T47D (cell line): ENCODE measurements at regions not wholly inside any gene's neighbourhood (a gene's known extent, or its start where the extent isn't known, plus 50 kb on each side); places are given as distances from the start of the nearest gene placed in this dataset.

Source experiments
- DNase-seq, 2 experiments: peaks; one replicate each; pipeline versions ENCODE4 v3.0.0 to v3.0.0-alpha.2; 2011 to 2012; ENCODE audit warnings: low read depth in 1 of 2, low spot score in 1 of 2
- JUND ChIP-seq: IDR thresholded peaks from 2 replicates; pipeline ENCODE4 v1.6.1; 2012; ENCODE audit warnings: low read depth
- in situ Hi-C: cut with HindIII; loops from 2 replicates; pipeline ENCODE4 v1.10.0; 2016; ENCODE audit warnings: low sequenced_read_pairs, low pct_unique_long_range_greater_than_20kb

DNA sequence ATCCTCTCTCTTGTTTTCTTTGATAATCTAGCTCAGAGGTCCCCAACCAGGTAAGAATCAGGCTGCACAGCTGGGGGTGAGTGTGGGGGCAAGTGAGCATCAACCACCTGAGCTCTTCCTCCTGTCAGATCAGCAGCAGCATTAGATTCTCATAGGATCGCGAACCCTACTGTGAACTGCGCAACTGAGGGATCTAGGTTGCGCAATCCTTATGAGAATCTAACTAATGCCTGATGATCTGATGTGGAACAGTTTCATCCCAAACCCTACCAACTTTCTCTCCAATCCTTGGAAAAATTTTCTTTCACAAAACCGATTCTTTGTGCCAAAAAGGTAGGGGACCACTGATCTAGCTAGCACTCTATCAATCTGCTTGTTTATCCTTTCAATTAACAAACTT is 678.3 kb downstream of the CBLN2 start:
- no peak for DNase-seq
- in situ Hi-C loops: no loop called here
- TF ChIP-seq JUND: no peak

- no peak for TF ChIP-seq JUND
- no peak for DNase-seq
- in situ Hi-C loops: no loop called here
Measured at GRCh38 chr18:71850602-71851001, 693.5 kb downstream of the CBLN2 start.

GRCh38 chr18:71849407-71849806 is 694.7 kb downstream of the CBLN2 start:
- in situ Hi-C loops: no loop called here
- no peak for DNase-seq
- no peak for TF ChIP-seq JUND

- no peak for TF ChIP-seq JUND
- in situ Hi-C loops: no loop called here
Measured at GRCh38 chr18:71846716-71847115, 697.4 kb downstream of the CBLN2 start.

GRCh38 chr18:71844814-71845213 is 699.3 kb downstream of the CBLN2 start:
- in situ Hi-C loops: no loop called here

More at GRCh38 chr18:71846716-71847115, 697.4 kb downstream of the CBLN2 start:
- no peak for DNase-seq

DNA sequence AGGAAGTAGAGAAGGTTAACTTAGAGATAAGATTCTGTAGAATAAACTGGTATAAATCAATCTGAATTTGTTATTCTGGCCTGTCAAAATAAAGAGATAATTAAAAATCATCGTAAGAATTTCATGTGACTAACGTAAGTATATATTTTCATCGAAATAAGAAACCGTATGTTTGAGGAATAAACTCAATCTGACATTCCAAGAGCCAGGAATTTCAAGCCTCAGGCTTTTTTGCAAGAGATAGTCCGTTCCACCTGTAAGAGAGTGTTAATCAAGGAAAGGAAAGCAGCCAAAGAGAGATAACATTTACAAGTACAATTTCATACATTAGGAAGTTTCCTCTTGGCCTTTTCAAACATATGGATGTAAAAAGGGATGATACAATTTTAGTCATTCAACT is 701.5 kb downstream of the CBLN2 start:
- TF ChIP-seq JUND: no peak
- DNase-seq: no peak

More at GRCh38 chr18:71844814-71845213, 699.3 kb downstream of the CBLN2 start:
- DNase-seq: no peak
- TF ChIP-seq JUND: no peak

GRCh38 chr18:71837547-71837946 is 706.6 kb downstream of the CBLN2 start:
- no peak for DNase-seq
- no peak for TF ChIP-seq JUND
- in situ Hi-C loops: no loop called here

More for the DNA sequence above, 701.5 kb downstream of the CBLN2 start:
- in situ Hi-C loops: no loop called here

GRCh38 chr18:71832946-71833617 is 711.1 kb downstream of the CBLN2 start:
- no peak for TF ChIP-seq JUND
- DNase-seq: no peak
- in situ Hi-C loops: no loop called here

GRCh38 chr18:71831039-71831438 is 713.1 kb downstream of the CBLN2 start:
- peak in 1 of 2 experiments; percentile 51 for DNase-seq
- in situ Hi-C loops: no loop called here
- no peak for TF ChIP-seq JUND

DNA sequence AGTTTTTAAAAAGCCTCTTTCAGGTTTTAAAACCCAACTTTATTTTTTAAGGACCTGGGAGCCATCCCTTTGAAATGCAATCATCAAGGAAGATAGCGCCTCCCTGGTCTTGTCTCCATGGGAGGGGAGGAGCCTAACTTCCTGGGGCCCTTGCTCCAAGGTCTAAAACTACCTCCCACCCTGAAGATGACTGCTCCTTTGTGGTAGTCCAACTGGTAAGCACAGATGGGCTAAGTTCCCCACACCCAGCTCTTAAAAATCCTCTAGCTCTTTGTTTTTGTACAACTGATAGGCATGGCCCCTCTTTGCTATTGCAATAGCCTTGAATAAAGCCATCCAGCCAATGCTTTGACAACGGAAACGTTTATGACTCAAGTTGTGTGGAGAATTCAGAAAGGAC is 716.8 kb downstream of the CBLN2 start:
- TF ChIP-seq JUND: no peak
- in situ Hi-C loops: no loop called here
- DNase-seq: no peak

GRCh38 chr18:71815305-71815704 is 728.8 kb downstream of the CBLN2 start:
- no peak for TF ChIP-seq JUND
- in situ Hi-C loops: no loop called here
- no peak for DNase-seq

- DNase-seq: peak in 1 of 2 experiments; percentile 42
- no peak for TF ChIP-seq JUND
- in situ Hi-C loops: no loop called here
Measured at GRCh38 chr18:71809711-71810110, 734.4 kb downstream of the CBLN2 start.

- DNase-seq: peak in 1 of 2 experiments; percentile 24
- no peak for TF ChIP-seq JUND
- in situ Hi-C loops: no loop called here
Measured at GRCh38 chr18:71808616-71809015, 735.5 kb downstream of the CBLN2 start.

DNA sequence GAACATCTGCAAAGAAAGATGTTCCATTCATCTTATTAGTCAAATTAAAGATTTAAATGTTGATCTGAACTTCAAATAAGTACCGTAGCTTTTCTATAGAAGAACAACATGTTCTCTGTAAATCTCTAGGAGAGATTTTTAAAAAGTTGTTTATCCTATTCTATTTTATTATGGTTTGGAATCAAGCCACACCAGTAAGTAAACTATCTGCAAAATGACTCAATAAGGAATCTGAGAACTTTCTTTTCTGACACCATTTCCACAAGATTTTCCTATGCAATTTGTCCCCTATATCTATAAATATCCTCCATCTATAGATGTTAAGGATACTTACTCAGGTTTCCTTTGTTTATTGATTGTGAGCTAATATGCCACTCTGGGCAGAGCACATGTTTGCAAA is 736.6 kb downstream of the CBLN2 start:
- in situ Hi-C loops: no loop called here
- no peak for DNase-seq
- no peak for TF ChIP-seq JUND
